LoVo (cell line): ENCODE measurements at regions not wholly inside any gene's neighbourhood (a gene's known extent, or its start where the extent isn't known, plus 50 kb on each side); places are given as distances from the start of the nearest gene placed in this dataset.

Source experiments
- DNase-seq: peaks from one replicate; pipeline ENCODE4 v3.0.0-alpha.2; 2016; ENCODE audit warnings: low spot score

DNA sequence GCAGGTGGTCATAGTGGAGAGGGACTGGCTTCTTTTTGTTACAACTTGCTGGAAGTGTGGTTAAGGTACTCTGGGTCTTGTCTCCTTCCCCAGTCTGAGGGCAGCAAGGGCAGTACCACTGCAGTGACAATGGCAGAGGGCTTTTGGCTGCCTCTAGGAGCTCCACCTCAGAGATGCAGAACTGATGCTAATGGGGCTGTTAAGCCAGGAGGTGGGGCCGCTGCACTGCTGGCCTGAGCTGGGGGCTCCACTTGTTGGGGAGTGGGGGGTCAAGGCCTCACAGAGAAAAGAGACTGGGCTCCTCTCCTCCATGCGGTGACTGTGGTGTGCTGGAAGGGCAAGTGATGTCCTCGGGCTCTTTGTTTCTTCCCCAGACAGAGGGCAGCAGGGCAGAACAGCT lies 135.7 kb downstream of the DSEL start:
- no peak for DNase-seq

DNA sequence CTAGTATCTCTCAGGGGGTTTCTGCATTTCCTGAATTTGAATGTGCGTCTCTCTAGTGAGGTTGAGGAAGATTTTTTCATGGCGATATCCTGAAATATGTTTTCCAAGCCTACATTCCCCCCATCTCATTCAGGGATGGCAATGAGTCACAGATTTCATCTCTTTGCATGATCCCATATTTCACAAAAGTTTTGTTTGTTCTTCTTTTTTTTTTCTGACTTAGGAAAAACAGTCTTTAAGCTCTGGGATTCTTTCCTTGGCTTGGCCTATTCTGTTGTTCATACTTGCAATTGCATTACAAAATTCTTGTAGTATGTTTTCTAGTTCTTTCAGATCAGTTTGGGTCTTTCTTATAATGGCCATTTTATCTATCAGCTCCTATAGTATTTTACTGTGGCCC lies 136.5 kb downstream of the DSEL start:
- no peak for DNase-seq

DNA sequence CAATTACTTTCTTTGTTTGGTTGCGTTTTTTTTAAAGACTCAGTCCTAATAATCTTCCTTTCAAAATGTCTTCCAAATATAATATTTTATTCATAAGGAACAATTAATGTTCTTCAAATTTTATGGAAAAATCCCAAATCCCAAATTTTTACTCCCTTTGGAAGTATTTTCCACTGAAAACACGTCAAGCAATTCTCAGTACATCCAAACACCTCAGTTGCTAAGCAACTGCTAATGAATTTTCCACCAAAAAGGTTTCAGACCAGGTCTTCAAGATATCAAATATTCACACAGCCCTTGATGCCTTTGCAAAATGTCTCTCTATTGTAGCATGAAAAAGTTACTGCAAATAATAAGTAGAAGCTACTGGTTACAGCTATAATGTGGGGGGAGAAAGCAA lies 140.1 kb downstream of the DSEL start:
- no peak for DNase-seq

DNA sequence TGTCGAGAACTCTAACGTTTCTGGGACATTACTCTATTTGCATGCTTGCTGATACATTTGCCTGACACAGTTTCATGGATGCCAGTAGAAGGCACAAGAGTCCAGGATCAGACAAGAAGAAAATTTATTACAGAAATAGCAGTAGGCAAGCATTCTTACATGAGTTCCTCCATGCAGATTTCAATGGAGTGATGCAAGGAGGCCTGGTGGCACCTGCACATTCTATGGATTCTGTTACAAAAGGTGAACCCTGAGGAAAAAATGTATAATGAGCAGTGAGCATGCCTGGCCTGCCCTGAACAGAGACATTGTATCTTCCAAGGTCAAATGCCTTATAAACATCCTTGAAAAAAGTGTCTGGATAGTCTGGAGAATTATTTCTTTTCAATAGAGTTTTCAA lies 142.9 kb downstream of the DSEL start:
- DNase-seq = no peak

DNA sequence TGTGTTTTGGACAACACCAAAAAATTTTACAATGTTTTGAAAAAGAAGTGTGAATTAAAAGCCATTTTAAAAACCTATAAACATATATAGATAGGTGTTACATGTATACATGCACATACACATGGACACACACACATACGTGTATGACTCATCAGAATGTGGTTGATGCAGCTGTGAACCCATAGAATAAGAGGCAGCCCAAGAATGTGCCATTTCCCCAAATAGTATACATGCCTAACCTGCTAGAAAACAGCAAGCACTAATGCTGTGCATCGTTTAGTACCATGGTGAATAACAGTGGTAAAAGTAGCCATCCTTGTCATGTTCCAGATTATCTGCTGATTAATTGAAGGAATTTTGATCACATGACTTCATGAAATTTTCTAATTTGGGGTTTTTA lies 149.0 kb downstream of the DSEL start:
- no peak for DNase-seq

DNA sequence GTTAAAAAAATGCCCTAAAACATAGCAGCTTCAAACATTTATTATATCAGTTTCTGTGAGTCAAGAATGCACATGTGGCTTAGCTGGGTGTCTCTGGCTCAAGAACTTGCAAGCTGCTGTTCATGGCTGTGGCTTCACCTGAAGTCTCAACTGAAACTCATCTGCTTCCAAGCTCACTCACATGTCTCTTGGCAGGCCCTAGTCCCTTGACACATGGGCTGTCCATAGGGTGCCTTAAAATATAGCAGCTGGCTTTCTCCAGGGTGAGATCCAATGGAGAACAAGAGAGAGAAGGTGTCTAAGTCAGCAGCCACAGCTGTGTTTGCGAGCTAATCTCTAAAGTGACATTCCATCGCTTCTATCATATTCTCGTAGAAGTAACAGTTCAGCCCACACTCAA lies 152.8 kb downstream of the DSEL start:
- no peak for DNase-seq

DNA sequence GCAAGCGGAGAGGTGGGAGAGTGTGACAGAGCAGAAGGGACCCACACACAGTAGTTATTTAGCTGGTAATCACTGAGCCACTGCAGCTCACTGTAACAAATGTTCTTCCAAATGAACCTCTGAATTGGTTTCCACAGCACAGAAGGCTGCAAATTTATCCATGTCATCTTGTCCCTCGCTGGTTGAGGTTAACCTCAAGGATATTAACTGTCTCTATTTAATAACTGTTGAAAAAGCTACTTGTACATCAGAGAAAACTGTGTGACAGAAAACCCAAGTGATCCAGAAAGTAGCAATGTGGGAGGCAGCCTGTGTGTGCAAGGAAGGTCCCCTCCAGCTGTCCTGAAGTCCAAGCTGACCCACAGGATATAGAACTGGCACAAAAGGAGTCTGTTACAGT lies 153.6 kb downstream of the DSEL start:
- no peak for DNase-seq

DNA sequence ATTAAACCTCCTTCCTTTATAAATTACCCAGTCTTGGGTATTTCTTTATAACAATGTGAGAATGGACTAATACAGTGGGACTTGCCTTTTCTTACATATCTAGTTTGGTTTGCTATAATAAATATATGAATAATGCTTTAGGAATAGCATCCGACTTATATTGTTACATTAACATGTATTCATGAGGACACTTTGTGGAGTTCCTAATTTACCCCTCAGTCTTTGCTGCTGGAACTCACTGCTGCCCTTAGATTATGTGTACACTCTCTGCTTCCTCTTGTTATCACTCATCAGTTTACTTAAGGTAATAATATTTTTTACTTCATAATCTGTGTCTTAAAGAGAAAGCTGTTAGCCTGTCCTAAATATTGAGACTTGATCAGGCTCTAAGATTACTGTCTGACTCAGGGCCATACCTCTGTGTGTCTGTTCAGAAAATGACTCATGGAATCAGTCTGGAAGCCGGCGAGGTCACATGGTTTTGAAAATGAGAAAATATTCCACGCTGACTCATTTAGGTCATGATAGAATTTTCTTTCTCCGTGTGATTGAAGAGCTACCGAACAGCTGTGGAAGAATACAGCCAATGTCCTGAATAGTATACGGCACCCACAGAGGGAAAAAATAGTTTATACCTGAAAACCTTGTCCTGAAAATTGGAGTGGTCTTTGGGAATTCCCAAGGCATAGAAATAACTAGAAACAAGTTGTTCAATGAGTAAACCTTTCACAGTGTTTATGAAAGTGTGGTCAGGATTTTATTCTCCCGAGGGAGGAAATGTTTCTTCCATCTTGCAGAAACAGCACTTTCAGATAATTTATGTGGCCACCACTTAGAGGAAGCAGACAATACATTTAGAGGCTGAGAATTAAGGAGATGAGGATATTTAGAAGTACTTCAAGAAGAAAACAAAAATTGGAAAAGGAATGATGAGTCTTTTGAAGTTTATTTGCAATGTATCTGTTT lies 156.4 kb downstream of the DSEL start:
- DNase-seq = peak; percentile 64

DNA sequence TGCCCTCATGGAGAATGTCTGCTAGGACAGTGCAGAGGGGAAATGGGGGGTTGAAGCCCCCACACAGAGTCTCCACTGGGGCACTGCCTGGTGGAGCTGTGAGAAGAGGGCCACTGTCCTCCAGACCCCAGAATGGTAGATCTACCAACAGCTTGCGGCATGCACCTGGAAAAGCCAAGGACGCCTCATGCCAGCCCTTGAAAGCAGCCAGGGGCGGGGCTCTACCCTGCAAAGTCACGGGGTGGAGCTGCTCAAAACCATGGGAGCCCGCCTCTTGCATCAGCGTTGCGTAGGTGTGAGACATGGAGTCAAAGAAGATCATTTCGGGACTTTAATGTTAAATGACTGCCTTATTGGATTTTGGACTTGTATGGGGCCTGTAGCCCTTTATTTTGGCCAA lies 157.6 kb downstream of the DSEL start:
- DNase-seq = no peak

DNA sequence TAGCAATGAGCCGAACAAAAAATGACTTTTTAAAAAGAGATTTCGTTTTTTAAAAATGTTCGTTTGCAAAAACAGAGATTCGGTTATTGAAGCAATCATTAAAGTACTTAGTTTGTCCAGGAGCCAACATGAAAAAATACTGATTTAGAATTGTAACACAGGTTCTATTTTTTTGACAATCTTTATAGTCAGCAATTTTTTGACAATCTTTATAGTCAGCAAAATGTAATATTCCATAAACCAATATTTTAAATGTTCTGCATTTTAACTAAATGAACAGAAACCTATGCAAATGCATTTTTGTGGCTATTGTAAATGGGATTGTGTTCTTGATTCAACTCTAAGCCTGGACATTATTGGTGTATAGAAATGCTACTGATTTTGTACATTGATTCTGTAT lies 161.8 kb downstream of the DSEL start:
- DNase-seq = no peak

DNA sequence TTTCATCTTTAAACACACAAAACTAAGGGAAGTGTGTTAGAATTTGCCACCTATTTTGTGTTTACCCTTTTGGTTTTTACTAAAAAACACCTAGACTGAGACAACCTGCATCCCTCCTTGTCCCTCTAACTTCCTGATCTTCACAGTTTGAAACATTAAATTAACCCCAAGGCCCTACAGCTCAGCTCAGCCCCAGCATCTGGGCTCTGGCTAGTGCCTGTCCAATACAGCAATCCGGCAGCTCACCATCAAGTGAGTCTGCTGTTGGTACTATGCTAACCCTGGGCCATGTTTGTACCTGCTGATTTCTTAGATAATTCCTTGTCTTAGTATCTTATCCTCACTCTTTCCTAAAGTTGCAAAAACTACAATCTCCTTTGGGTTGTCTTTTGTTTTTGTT lies 162.4 kb downstream of the DSEL start:
- no peak for DNase-seq

DNA sequence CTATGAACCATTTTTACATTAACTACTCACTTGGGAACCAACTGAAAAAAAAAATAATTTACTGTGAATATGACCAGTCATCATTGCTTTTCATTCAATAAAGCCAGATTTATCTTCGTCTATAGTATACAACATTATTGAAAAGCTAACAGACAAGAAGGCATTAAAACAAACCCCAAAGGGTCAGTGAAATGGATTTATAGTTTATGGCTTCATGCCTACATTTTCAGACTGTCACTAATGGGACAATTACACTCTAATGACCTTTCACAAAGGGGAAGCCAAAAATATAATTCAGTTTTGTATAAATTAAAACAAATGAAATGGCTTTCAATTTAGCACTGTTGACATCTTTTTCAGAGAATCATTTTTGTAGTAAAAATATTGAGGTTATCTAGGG lies 169.1 kb downstream of the DSEL start:
- no peak for DNase-seq

DNA sequence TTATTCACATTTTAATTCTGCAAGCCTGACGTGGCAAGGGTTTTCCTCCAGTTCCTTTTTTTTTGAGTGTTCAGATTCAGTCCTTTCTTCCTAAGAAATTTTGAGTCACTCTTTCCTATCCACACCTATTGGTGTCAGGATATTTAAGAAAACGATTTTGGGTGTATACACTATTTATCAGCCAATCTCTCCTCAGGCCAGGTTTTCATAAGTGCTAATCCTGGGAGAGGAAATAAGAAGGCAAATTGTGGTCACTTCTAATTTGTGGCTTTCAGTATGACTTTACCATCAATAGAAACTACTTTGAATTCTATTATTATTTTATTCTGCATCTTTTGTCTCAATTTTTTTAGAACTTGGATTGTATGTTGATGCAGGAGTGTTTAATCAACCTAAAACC lies 174.4 kb downstream of the DSEL start:
- DNase-seq = no peak

DNA sequence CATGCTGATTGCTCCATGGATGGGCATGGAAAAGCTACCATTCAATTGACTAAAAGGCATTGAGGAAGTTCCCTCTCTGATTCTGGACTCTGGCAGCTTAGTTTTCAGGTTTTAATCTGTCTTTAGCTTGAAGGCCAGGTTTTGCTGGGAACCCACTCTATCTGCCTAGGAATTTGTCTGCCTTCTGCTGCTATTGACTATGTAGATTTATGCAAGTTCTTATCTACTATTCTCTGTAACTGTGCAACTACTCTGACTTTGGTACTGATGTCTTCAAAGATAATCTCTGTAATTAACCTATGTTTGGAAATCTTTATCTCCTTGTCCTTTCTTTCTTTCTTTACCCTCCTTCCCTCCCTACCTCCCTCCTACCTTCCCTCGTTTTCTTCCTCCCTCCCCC lies 178.8 kb downstream of the DSEL start:
- DNase-seq = no peak

DNA sequence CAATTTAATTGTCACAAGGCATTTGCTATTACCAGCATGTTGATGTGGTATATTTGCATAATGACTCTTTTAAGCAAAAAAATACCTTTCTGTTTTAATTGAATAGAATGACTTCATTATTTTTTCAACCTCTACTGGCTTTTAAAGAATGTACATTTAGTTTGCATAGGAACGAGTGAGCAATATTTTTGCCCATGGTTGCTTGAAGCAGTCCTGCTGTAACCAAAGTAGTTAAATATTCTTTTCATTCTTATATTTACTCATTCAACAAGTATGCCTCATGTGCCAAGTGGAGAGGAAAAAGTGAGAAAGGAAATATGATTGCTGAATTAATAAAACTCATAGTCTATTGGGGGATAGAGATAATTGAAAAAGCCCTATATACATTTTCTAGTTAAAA lies 184.7 kb downstream of the DSEL start:
- no peak for DNase-seq

DNA sequence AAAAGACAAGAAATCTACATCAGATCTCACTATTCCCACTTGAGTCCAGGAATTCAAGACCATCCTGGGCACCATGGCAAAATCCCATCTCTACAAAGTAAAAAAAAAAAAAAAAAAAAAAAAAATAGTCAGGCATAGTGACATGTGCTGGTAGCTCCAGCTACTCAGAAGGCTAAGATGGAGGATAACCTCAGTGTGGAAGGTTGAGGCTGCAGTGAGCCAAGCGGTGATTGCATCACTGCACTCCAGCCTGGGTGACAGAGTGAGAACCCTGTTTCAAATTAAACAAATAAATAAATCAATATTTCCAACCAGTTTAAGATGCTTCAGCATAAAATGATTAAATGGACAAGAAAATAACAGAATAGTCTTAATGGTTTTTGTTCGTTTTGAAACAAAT lies 197.4 kb downstream of the DSEL start:
- DNase-seq = no peak

DNA sequence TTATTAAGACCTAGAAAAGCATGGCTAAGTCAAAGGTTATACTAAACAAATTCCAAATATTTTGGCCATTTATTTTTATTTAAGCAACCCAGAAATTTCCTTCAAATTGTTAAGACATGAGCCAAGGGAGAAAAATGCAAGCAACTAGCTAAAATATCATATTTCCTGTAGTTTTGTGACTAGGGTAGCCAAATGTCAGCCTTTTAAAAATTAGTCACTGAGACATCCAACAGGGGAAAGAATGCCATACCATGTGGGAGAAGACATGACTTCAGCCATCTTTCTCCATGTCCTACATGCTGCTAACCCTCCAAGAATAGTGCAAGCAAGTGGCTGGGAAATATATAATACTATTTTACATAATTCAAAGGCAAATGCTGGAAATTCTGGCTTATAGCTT lies 197.9 kb downstream of the DSEL start:
- DNase-seq = no peak

DNA sequence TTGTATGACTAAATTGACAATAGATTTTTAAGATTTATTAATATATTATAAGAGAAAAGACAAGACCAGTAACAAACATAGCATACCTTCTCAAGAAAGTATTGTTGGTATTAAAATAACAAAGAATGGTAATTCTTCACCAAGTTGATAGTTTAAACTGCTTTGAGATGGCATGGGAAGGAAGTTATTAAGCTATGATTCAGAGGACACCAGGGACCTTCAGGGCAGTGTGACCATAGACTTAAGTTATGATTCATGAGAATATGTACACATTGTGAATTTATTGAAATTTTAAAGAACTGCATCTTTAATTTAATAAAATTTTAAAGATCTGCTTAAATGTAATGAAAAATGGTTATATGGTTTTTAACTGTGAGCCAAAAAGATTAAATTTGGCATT lies 205.7 kb downstream of the DSEL start:
- no peak for DNase-seq

DNA sequence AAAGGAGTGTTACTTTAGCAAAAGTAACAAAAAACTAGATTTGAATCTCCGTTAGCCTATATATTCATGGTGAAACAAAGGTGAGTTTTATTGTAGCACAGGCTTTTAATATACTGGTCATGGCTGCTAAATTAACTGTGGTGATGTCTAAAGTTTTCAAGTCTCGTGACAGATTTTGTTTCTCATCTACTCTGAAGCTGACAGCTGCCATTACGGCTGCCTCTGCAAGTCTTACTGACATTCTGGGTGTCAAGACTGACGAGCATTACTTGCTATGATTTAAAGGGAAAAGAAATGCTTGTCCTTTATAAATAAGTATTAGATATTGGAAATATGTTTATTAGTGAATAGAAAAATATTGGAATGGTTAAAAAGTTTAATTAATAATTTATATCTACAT lies 207.7 kb downstream of the DSEL start:
- DNase-seq = no peak

DNA sequence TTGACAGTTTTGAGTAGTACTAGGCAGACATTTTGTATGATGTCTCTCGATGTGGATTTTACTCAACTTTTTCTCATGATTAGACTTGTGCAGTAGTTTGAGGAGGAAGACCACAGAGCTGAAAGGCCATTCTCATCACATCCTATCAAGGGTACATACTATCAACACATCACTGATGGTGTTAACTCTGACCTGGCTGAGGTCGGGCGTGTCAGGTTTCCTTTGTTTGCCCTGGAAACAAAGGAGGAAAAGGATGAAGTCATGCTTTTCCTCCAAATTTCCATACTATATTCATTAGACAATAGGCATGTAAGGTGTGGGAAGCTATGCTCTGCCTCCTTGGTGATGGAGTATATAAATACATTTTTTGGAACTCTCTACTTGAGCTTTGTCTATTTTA lies 211.1 kb downstream of the DSEL start:
- no peak for DNase-seq

DNA sequence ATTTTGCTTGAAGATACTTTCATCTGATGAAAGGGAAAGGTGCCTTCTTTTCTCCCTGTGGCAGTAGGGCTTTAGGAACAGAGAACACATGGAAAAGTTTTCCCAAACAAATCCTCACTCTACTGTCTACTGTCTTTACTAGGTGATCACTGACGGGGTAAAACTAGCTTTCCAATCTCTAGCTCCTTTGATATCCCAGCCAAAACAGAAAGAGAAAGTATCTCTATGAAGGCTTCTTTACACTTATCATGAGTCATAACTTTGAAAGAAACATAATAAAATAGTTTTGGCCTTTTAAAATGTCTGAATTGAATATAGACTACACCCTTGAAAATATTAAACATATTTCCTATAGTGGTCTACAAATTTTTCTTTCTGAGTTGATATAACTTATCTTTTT lies 214.5 kb downstream of the DSEL start:
- no peak for DNase-seq

DNA sequence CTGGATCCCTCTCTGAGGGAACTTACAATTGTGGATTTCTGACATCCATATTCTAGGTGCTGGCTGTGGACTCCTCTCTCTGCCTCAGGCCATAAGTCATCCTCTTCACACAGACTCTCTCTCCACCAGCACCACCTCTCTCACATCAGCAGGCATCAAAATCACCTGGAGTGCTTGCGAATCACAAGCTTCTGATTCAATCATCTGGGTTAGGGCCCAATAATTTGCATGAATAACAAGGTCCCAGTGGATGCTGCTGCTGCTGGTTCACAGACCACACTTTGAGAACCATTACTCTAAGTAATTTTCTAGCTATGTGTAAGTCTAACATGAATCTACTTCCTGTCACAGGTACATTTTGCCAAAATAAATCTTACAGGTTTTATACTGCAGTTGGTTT lies 214.9 kb downstream of the DSEL start:
- DNase-seq = no peak

DNA sequence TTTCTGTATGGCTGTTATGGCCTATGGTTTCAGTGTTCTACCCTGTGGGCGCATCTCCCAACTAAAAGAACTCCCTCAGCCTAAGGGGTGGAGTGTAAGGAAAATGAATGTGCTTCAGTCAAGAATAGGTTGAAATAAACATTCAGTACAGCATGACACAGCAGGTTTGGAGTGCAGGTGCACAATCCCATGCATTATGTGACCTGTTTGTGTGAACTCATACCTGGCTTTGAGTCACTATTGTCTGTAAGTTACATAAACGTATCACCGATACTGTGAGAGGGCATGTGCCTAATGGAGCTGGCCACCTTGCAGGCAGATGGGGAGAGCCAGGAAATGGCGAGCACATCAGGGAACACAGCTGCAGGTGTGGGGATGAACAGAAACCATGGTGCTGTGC lies 216.0 kb downstream of the DSEL start:
- no peak for DNase-seq

DNA sequence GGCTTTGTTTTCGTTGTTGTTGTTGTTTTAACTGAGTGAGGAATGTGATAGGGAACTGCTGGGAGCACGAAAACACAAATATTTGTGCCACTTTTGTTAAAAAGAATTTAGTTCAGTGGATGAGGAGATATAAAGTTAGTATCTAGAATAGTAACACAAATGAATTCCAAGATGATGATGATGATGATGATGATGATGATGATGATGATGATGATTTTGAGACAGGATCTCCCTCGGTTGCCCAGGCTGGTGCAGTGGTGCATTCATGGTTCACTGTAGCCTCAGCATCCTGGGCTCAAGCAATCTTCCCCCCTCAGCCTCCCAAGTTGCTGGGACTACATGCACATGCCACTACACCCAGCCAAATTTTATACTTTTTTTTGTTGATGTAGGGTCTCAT lies 223.7 kb downstream of the DSEL start:
- DNase-seq = no peak
